Stomach (tissue), 8 donors: ENCODE measurements at regions not wholly inside any gene's neighbourhood (a gene's known extent, or its start where the extent isn't known, plus 50 kb on each side); places are given as distances from the start of the nearest gene placed in this dataset.

Experiments
- DNase-seq, 2 donors: peaks; one replicate each; pipeline versions ENCODE4 v3.0.0 to v3.0.0-alpha.2; 2013 to 2019
- H3K27ac ChIP-seq, 5 donors: fragments of 200-600 bp in 4 of 5; sonication (generic) in 4 of 5; one replicate each; pipeline ENCODE4 v1.5.1; 2013 to 2019; ENCODE audit warnings: mild to moderate bottlenecking in 1 of 5, moderate library complexity in 1 of 5
- H3K27me3 ChIP-seq, 3 donors: fragments of 200-600 bp; sonication (generic); one replicate each; pipeline ENCODE4 v1.5.1; 2017 to 2019; ENCODE audit warnings: mixed run types in 1 of 3
- H3K36me3 ChIP-seq, 4 donors: fragments of 200-600 bp; sonication (generic); 1 replicate in 3 of 4; 2 replicates in 1 of 4; pipeline ENCODE4 v1.5.1; 2016 to 2019
- H3K4me1 ChIP-seq, 4 donors: fragments of 200-600 bp; sonication (generic); one replicate each; pipeline ENCODE4 v1.5.1; 2016 to 2019
- H3K4me3 ChIP-seq, 4 donors: fragments of 200-600 bp; sonication (generic) in 3 of 4; one replicate each; pipeline ENCODE4 v1.5.1; 2016 to 2019; ENCODE audit warnings: mild to moderate bottlenecking in 1 of 4
- H3K9me3 ChIP-seq, 4 donors: fragments of 200-600 bp; sonication (generic); one replicate each; pipeline ENCODE4 v1.5.1; 2016 to 2019
- CTCF ChIP-seq, 7 experiments: fragments of 450-650 bp in 4 of 7; fragments of 200-600 bp in 3 of 7; sonication (generic) in 3 of 7; IDR thresholded peaks; one replicate each; pipeline ENCODE4 v1.5.1; 2016 to 2019; ENCODE audit warnings: antibody characterized with exemption in 7 of 7, control low read depth in 2 of 7, mild to moderate bottlenecking in 1 of 7
- EP300 ChIP-seq: sonication (generic); formaldehyde crosslinking; IDR thresholded peaks from one replicate; pipeline ENCODE4 v1.6.1; 2017; ENCODE audit warnings: antibody characterized with exemption
- POLR2A ChIP-seq, 4 donors: fragments of 450-650 bp; IDR thresholded peaks; one replicate each; pipeline ENCODE4 v1.6.1; 2016; ENCODE audit warnings: antibody characterized with exemption in 4 of 4, control low read depth in 2 of 4, mild to moderate bottlenecking in 1 of 4, moderate library complexity in 1 of 4
- POLR2AphosphoS5 ChIP-seq, 3 donors: sonication (generic); formaldehyde crosslinking; IDR thresholded peaks; one replicate each; pipeline ENCODE4 v1.6.1; 2016; ENCODE audit warnings: antibody characterized with exemption in 3 of 3
- WGBS, 5 donors: extraction: QIAGEN DNeasy Blood & Tissue Kit in 3 of 5; methylation state at CpG; one replicate each; pipeline versions ENCODE4 v1.1.5 to v1.1.7; 2013 to 2018; 5-methylcytosine and 5-hydroxymethylcytosine counted together
- intact Hi-C: fragments of 100-400 bp; cut with DNase I; formaldehyde crosslinking; loops from one replicate; pipeline ENCODE4 v1.15.1; 2023; ENCODE audit warnings: low total_unique reads
- donor health status: healthy with polysubstance abuse.
- donor health status: Bipolar disorder and iron deficiency.
- donor health status: healthy.

- TF ChIP-seq CTCF (IDR thresholded peaks at IDR 0.05) (no peak), POLR2A (IDR thresholded peaks at IDR 0.05) (no peak), EP300 (no peak), POLR2AphosphoS5 (IDR thresholded peaks at IDR 0.05) (no peak)
- Histone ChIP-seq H3K4me1 (no peaks in the 10 kb centered on the region), H3K27me3 (peaks cover 0 to 8% (median 4%) of the 10 kb centered on the region in 3 donors), H3K9me3 (peaks cover 0 to 16% (median 3%) of the 10 kb centered on the region in 4 donors), H3K27ac (no peak overlapping the region), H3K4me3 (no peak overlapping the region), H3K36me3 (no peaks in the 10 kb centered on the region)
- 97 to 98% (median 97%) methylated on average over 41 to 44 of the region's 44 CpGs for WGBS, 5 donors
- intact Hi-C loops: no loop called here
- no peak for DNase-seq
Measured at GRCh38 chr6:71584712-71585436, 296.3 kb downstream of the OGFRL1 start.

DNA sequence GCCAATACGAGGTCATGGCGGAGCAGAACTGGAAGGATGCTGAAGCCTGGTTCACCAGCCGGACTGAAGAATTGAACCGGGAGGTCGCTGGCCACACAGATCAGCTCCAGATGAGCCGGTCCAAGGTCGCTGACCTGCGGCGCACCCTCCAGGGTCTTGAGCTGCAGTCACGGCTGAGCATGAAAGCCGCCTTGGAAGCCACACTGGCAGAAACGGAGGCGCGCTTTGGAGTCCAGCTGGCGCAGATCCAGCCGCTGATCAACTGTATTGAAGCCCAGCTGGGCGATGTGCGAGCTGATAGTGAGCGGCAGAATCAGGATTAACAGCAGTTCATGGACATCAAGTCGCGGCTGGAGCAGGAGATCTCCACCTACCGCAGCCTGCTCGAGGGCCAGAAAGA lies 296.9 kb downstream of the OGFRL1 start:
- peaks cover 0 to 8% (median 4%) of the 10 kb centered on the region in 3 donors for H3K27me3 ChIP-seq
- H3K27ac ChIP-seq: no peak overlapping the region
- DNase-seq: no peak
- peaks cover 0 to 16% (median 3%) of the 10 kb centered on the region in 4 donors for H3K9me3 ChIP-seq
- H3K4me1 ChIP-seq: no peaks in the 10 kb centered on the region
- no peak overlapping the region for H3K4me3 ChIP-seq
- 91 to 98% (median 97%) methylated on average over 16 to 23 of the region's 23 CpGs for WGBS, 5 donors
- intact Hi-C loops: no loop called here
- TF ChIP-seq POLR2AphosphoS5 (IDR thresholded peaks at IDR 0.05): no peak
- no peak for TF ChIP-seq CTCF (IDR thresholded peaks at IDR 0.05)
- no peak for TF ChIP-seq EP300
- TF ChIP-seq POLR2A (IDR thresholded peaks at IDR 0.05): no peak
- no peaks in the 10 kb centered on the region for H3K36me3 ChIP-seq

DNA sequence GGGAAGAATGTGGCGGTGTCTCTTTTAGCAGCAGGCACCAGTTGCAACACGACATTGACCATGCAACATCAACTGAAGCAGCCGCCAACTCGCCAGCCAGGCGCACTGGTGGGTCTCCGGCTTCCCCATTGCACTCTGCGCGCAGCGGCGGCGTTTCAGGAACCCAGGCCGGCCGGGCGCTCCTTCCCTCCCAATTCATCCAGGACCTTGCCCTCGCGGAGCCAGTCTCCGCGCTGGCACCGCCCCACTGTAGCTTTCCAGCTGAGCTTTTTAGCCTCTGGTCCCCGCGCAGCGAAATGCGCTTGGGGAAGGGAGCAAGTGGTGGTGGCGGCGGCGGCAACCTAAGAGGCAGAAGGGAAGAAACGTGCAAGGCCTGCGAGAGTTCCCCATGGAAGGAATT lies 297.9 kb upstream of the RIMS1 start:
- no peak for DNase-seq
- TF ChIP-seq EP300 (no peak), CTCF (IDR thresholded peaks at IDR 0.05) (no peak), POLR2A (IDR thresholded peaks at IDR 0.05) (no peak), POLR2AphosphoS5 (IDR thresholded peaks at IDR 0.05) (no peak)
- Histone ChIP-seq H3K4me1 (no peaks in the 10 kb centered on the region), H3K27me3 (peaks cover 0 to 8% (median 4%) of the 10 kb centered on the region in 3 donors), H3K27ac (no peak overlapping the region), H3K9me3 (peaks cover 0 to 16% (median 3%) of the 10 kb centered on the region in 4 donors), H3K4me3 (no peak overlapping the region), H3K36me3 (no peaks in the 10 kb centered on the region)
- 27 to 35% (median 33%) methylated on average over 28 of the region's 28 CpGs for WGBS, 5 donors
- intact Hi-C loops: no loop called here

DNA sequence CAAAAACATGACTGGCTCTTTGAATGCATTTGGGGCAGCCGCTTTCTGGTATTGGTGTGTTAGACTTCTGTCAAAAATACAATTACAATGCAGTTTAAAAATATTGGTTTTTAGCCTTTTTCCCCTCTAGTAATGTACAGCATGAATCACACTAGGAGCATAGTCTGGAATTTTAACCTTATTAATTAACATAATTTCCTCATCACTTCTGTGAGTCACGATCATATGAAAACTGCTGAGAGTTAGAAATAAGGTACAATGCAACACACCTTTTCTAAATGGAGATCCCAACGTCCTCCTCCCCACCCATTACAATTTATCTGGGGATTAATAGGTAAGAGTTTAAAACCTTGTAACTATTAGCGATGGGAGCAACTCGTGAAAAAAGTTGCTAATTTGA lies 297.1 kb upstream of the RIMS1 start:
- Histone ChIP-seq H3K4me3 (no peak overlapping the region), H3K27ac (no peak overlapping the region), H3K9me3 (peaks cover 0 to 13% (median 3%) of the 10 kb centered on the region in 4 donors), H3K4me1 (no peaks in the 10 kb centered on the region), H3K27me3 (peaks cover 0 to 8% (median 4%) of the 10 kb centered on the region in 3 donors), H3K36me3 (no peaks in the 10 kb centered on the region)
- TF ChIP-seq EP300: no peak
- TF ChIP-seq CTCF (IDR thresholded peaks at IDR 0.05): no peak
- TF ChIP-seq POLR2AphosphoS5 (IDR thresholded peaks at IDR 0.05): no peak
- no peak for TF ChIP-seq POLR2A (IDR thresholded peaks at IDR 0.05)
- WGBS, 5 donors: 70 to 81% (median 78%) methylated on average over 5 of the region's 5 CpGs
- intact Hi-C loops: no loop called here
- no peak for DNase-seq
